Type B pancreatic cell (in vitro differentiated cells): ENCODE measurements at regions not wholly inside any gene's neighbourhood (a gene's known extent, or its start where the extent isn't known, plus 50 kb on each side); places are given as distances from the start of the nearest gene placed in this dataset.
"Not testable (repeated sequence)": the region's sequence is repeated elsewhere in the genome, so short reads cannot be mapped to it uniquely, and the experiment has no call there.

Experiments
- DNase-seq: peaks from one replicate; pipeline ENCODE4 v3.0.0; 2021; ENCODE audit warnings: mixed read lengths; ENCODE audit not compliant: unreplicated experiment; ENCODE audit errors: extremely low spot score
- H3K27ac Mint-ChIP-seq: 2 replicates; pipeline ENCODE4 v1.8.0; 2021; ENCODE audit warnings: mild to moderate bottlenecking, mixed read lengths
- H3K27me3 Mint-ChIP-seq: 2 replicates; pipeline ENCODE4 v1.8.0; 2021; ENCODE audit warnings: mixed read lengths
- H3K36me3 Mint-ChIP-seq: 2 replicates; pipeline ENCODE4 v1.8.0; 2021; ENCODE audit warnings: mixed read lengths
- H3K4me1 Mint-ChIP-seq: one replicate; pipeline ENCODE4 v1.8.0; 2021; ENCODE audit warnings: mixed read lengths; ENCODE audit not compliant: unreplicated experiment
- H3K4me3 Mint-ChIP-seq: 2 replicates; pipeline ENCODE4 v1.8.0; 2021; ENCODE audit warnings: mild to moderate bottlenecking, mixed read lengths
- H3K9me3 Mint-ChIP-seq: 2 replicates; pipeline ENCODE4 v1.8.0; 2021; ENCODE audit warnings: mixed read lengths
- TF ChIP-seq, protein P1 (sequence below): fragments of 200-600 bp; sonication (generic); conservative IDR thresholded peaks from 2 replicates; pipeline ENCODE4 v1.5.0; 2021; ENCODE audit warnings: antibody characterized with exemption, mild to moderate bottlenecking

- TF ChIP-seq, protein P1, sequence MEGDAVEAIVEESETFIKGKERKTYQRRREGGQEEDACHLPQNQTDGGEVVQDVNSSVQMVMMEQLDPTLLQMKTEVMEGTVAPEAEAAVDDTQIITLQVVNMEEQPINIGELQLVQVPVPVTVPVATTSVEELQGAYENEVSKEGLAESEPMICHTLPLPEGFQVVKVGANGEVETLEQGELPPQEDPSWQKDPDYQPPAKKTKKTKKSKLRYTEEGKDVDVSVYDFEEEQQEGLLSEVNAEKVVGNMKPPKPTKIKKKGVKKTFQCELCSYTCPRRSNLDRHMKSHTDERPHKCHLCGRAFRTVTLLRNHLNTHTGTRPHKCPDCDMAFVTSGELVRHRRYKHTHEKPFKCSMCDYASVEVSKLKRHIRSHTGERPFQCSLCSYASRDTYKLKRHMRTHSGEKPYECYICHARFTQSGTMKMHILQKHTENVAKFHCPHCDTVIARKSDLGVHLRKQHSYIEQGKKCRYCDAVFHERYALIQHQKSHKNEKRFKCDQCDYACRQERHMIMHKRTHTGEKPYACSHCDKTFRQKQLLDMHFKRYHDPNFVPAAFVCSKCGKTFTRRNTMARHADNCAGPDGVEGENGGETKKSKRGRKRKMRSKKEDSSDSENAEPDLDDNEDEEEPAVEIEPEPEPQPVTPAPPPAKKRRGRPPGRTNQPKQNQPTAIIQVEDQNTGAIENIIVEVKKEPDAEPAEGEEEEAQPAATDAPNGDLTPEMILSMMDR: no peak
- Mint-ChIP-seq H3K36me3 (no peaks in the 10 kb centered on the region), H3K27me3 (no peaks in the 10 kb centered on the region), H3K4me1 (no peaks in the 10 kb centered on the region), H3K27ac (no peak overlapping the region), H3K4me3 (no peak overlapping the region), H3K9me3 (no peaks in the 10 kb centered on the region)
- DNase-seq: no peak
These were observed 126.6 kb upstream of the FIBIN start for GRCh38 chr11:26867286-26867685.

GRCh38 chr11:26878959-26879581, 114.8 kb upstream of the FIBIN start:
- TF ChIP-seq, protein P1: no peak
- Mint-ChIP-seq H3K27me3 (no peaks in the 10 kb centered on the region), H3K36me3 (peaks cover 5% of the 10 kb centered on the region), H3K4me1 (no peaks in the 10 kb centered on the region), H3K4me3 (no peak overlapping the region), H3K27ac (no peak overlapping the region), H3K9me3 (no peaks in the 10 kb centered on the region)
- no peak for DNase-seq

DNA sequence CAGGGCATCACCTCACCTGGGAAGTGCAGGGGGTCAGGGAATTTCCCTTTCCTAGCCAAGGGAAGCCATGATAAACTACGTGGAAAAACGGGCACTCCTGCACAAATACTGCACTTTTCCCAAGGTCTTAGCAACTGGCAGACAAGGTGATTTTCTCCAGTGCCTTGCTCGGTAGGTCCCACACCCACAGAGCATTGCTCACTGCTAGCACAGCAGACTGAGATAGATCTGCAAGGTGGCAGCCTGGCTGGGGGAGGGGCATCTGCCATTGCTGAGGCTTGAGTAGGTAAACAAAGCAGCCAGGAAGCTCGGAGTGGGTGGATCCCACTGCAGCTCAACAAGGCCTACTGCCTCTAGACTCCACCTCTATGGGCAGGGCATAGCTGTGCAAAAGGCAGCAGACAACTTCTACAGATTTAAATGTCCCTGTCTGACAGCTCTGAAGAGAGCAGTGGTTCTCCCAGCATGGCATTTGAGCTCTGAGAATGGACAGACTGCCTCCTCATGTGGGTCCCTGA, 111.5 kb upstream of the FIBIN start:
- H3K27me3 Mint-ChIP-seq, H3K9me3 Mint-ChIP-seq, H3K36me3 Mint-ChIP-seq, H3K27ac Mint-ChIP-seq, DNase-seq, H3K4me1 Mint-ChIP-seq, H3K4me3 Mint-ChIP-seq: not testable (repeated sequence)

DNA sequence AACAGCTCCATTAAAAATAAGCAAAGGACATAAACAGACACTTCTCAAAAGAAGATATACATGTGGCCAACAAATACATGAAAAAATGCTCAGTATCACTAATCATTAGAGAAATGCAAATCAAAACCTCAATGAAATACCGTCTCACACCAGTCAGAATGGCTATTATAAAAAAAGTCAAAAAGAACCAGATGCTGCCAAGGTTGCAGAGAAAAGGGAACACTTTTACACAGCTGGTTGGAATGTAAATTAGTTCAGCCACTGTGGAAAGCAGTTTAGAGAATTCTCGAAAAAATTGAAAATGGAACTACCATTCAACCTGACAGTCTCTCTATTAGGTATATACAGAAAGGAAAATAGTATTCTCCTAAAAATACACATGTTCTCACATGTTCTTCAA, 102.4 kb upstream of the FIBIN start:
- TF ChIP-seq, protein P1: no peak

DNA sequence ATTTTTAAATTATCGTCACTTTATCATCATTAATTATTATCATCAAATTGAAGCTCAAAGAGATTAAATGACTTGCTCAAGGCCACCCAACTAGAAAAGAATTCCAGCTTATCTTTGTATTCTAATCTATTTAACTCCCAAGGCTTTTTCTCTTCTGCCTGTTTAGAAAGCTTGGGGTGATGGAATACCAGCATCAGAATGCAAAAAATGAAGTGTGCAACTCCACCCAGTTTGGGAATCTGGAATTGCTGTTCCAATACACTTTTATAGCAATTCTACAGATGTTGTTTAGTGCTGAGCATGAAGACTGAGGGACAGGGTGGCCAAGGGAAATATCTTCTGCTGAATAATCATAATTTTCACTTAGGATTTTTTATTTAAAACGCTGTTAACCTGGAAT, 97.2 kb upstream of the FIBIN start:
- TF ChIP-seq, protein P1: no peak
- peaks cover 3% of the 10 kb centered on the region for H3K27me3 Mint-ChIP-seq
- H3K36me3 Mint-ChIP-seq: no peaks in the 10 kb centered on the region
- H3K4me3 Mint-ChIP-seq: no peak overlapping the region
- H3K4me1 Mint-ChIP-seq: no peaks in the 10 kb centered on the region
- peaks cover 10% of the 10 kb centered on the region for H3K9me3 Mint-ChIP-seq
- no peak overlapping the region for H3K27ac Mint-ChIP-seq
- DNase-seq: no peak

More for the DNA sequence above, 102.4 kb upstream of the FIBIN start:
- peaks cover 10% of the 10 kb centered on the region for H3K9me3 Mint-ChIP-seq
- peaks cover 3% of the 10 kb centered on the region for H3K27me3 Mint-ChIP-seq
- H3K4me1 Mint-ChIP-seq: no peaks in the 10 kb centered on the region
- no peak for DNase-seq
- no peak overlapping the region for H3K4me3 Mint-ChIP-seq
- H3K27ac Mint-ChIP-seq: no peak overlapping the region
- H3K36me3 Mint-ChIP-seq: no peaks in the 10 kb centered on the region

DNA sequence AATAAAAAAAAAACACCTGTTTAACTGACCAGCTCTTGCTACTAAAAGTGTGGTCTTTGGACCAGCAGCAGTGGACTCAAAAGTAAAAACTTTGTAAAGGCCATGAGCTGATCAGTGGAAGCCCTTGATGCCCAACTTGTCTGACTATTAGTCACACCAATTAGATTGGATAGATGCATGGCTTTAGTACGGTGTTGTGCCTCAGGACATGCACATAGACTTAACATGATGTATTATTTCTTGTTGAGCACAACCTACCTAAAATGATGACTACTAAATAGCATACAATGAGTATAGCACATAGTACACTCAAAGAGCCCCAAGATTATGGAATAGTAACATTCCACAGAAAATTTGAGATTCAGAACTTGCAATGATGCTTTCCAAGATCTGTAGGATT, 95.1 kb upstream of the FIBIN start:
- H3K9me3 Mint-ChIP-seq: peaks cover 10% of the 10 kb centered on the region
- no peak for DNase-seq
- no peak overlapping the region for H3K4me3 Mint-ChIP-seq
- peaks cover 3% of the 10 kb centered on the region for H3K27me3 Mint-ChIP-seq
- no peak overlapping the region for H3K27ac Mint-ChIP-seq
- TF ChIP-seq, protein P1: no peak
- peaks cover 6% of the 10 kb centered on the region for H3K4me1 Mint-ChIP-seq
- H3K36me3 Mint-ChIP-seq: no peaks in the 10 kb centered on the region
